GM12892 (cell line): ENCODE measurements at regions not wholly inside any gene's neighbourhood (a gene's known extent, or its start where the extent isn't known, plus 50 kb on each side); places are given as distances from the start of the nearest gene placed in this dataset.

Experiments
- POLR2A ChIP-seq: IDR thresholded peaks from 2 replicates; pipeline ENCODE4 v1.6.1; 2011; ENCODE audit warnings: low read depth, low read length, control low read depth
- POLR2AphosphoS5 ChIP-seq: IDR thresholded peaks from 2 replicates; pipeline ENCODE4 v1.6.1; 2011; ENCODE audit warnings: low read depth, low read length, control low read depth

GRCh38 chr12:59186451-59186850 lies 266.1 kb upstream of the LRIG3 start:
- TF ChIP-seq POLR2A (no peak), POLR2AphosphoS5 (no peak)
